Neuronal stem cell (in vitro differentiated cells): ENCODE measurements at regions not wholly inside any gene's neighbourhood (a gene's known extent, or its start where the extent isn't known, plus 50 kb on each side); places are given as distances from the start of the nearest gene placed in this dataset.

ENCODE experiments used
- DNase-seq: peaks from one replicate; pipeline ENCODE4 v3.0.0-alpha.2; 2013; ENCODE audit warnings: low spot score
- H2AFZ ChIP-seq: one replicate; pipeline ENCODE4 v1.6.1; 2013; ENCODE audit warnings: mild to moderate bottlenecking, low read length, inconsistent platforms
- H2AK5ac ChIP-seq: 2 replicates; pipeline ENCODE4 v1.6.1; 2013; ENCODE audit warnings: low read depth, mild to moderate bottlenecking, inconsistent platforms, low read length, moderate library complexity, mixed read lengths
- H2BK120ac ChIP-seq: 2 replicates; pipeline ENCODE4 v1.6.1; 2013; ENCODE audit warnings: low read depth, mild to moderate bottlenecking, inconsistent platforms, low read length, moderate library complexity, mixed read lengths
- H2BK12ac ChIP-seq: one replicate; pipeline ENCODE4 v1.6.1; 2013; ENCODE audit warnings: low read length, inconsistent platforms
- H2BK15ac ChIP-seq: 2 replicates; pipeline ENCODE4 v1.6.1; 2013; ENCODE audit warnings: mild to moderate bottlenecking, low read length, inconsistent platforms, mixed read lengths
- H2BK5ac ChIP-seq: one replicate; pipeline ENCODE4 v1.6.1; 2013; ENCODE audit warnings: inconsistent platforms, mild to moderate bottlenecking, low read length, moderate library complexity
- H3K14ac ChIP-seq: one replicate; pipeline ENCODE4 v1.6.1; 2013; ENCODE audit warnings: low read length, inconsistent platforms
- H3K18ac ChIP-seq: 2 replicates; pipeline ENCODE4 v1.6.1; 2013; ENCODE audit warnings: low read length, inconsistent platforms
- H3K23ac ChIP-seq: 2 replicates; pipeline ENCODE4 v1.6.1; 2013; ENCODE audit warnings: low read depth, mild to moderate bottlenecking, mixed read lengths, low read length, inconsistent platforms; ENCODE audit not compliant: poor library complexity
- H3K27ac ChIP-seq: replicated peaks from 3 replicates; pipeline ENCODE4 v1.5.1; 2013; ENCODE audit warnings: low read length, inconsistent platforms
- H3K27me3 ChIP-seq, 3 experiments: 2 replicates each; pipeline ENCODE4 v1.6.1; 2013; ENCODE audit warnings: low read length in 3 of 3, mild to moderate bottlenecking in 2 of 3, inconsistent platforms in 1 of 3, low read depth in 1 of 3, mixed read lengths in 1 of 3, moderate library complexity in 1 of 3; ENCODE audit not compliant: control insufficient read depth in 3 of 3, insufficient read depth in 3 of 3
- H3K36me3 ChIP-seq, 2 donors: replicated peaks in 1 of 2; 2 replicates each; pipeline ENCODE4 v1.6.1; 2013; ENCODE audit warnings: low read length in 2 of 2; ENCODE audit not compliant: control insufficient read depth in 2 of 2, insufficient read depth in 2 of 2
- H3K4ac ChIP-seq: 2 replicates; pipeline ENCODE4 v1.6.1; 2013; ENCODE audit warnings: inconsistent platforms, mild to moderate bottlenecking, low read length, moderate library complexity
- H3K4me1 ChIP-seq, 2 donors: 1 replicate in 1 of 2; 2 replicates in 1 of 2; pipeline ENCODE4 v1.6.1; 2013; ENCODE audit warnings: low read length in 2 of 2, low read depth in 1 of 2; ENCODE audit not compliant: control insufficient read depth in 2 of 2, insufficient read depth in 1 of 2
- H3K4me2 ChIP-seq: one replicate; pipeline ENCODE4 v1.6.1; 2013; ENCODE audit warnings: mild to moderate bottlenecking, low read length, inconsistent platforms; ENCODE audit not compliant: insufficient read depth, poor library complexity, severe bottlenecking
- H3K4me3 ChIP-seq, 2 donors: 2 replicates each; pipeline ENCODE4 v1.5.1; 2013; ENCODE audit warnings: low read length in 2 of 2, mild to moderate bottlenecking in 2 of 2, inconsistent platforms in 1 of 2, moderate library complexity in 1 of 2
- H3K79me1 ChIP-seq: one replicate; pipeline ENCODE4 v1.6.1; 2013; ENCODE audit warnings: low read depth, mild to moderate bottlenecking, inconsistent platforms, low read length, moderate library complexity
- H3K9ac ChIP-seq: one replicate; pipeline ENCODE4 v1.6.1; 2013; ENCODE audit warnings: mild to moderate bottlenecking, low read depth, low read length, inconsistent platforms; ENCODE audit not compliant: poor library complexity
- H3K9me3 ChIP-seq, 2 donors: replicated peaks in 1 of 2; 2 replicates each; pipeline versions ENCODE3 to v1.6.1; 2013; ENCODE audit warnings: low read length in 2 of 2, mild to moderate bottlenecking in 2 of 2, inconsistent platforms in 1 of 2, low read depth in 1 of 2, mixed read lengths in 1 of 2, moderate library complexity in 1 of 2; ENCODE audit not compliant: control insufficient read depth in 2 of 2, insufficient read depth in 1 of 2
- H4K8ac ChIP-seq: one replicate; pipeline ENCODE4 v1.6.1; 2013; ENCODE audit warnings: low read depth, mild to moderate bottlenecking, inconsistent platforms, low read length, moderate library complexity
- H4K91ac ChIP-seq: one replicate; pipeline ENCODE4 v1.6.1; 2013; ENCODE audit warnings: low read length, low read depth, mild to moderate bottlenecking, inconsistent platforms; ENCODE audit not compliant: poor library complexity
- WGBS, 2 donors: extraction: QIAGEN DNeasy Blood & Tissue Kit; methylation state at CpG; one replicate each; pipeline ENCODE4 v1.1.7; 2013; ENCODE audit warnings: missing lambda C conversion rate in 2 of 2, mixed read lengths in 1 of 2; ENCODE audit not compliant: insufficient read length in 2 of 2, insufficient replicate concordance in 1 of 2; ENCODE audit errors: extremely low coverage in 2 of 2; 5-methylcytosine and 5-hydroxymethylcytosine counted together

DNA sequence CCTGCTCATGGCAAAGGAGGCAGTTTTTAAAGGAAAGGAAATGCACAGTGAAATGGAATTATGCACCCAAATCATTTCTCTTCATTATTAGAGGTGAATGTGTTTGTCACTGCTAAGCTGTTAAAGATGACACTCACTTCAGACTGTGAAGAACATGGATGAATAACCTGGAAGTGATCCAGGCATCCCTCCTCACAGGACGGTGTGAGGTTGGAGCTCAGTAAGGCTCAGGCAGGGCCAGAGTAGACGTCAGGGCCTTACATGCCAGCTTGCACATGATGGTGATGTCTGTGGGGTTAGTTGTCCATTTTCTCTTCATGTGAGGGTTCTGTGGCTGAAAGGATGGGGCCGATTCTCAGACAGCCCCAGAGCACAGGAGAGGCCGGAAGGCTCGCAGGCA lies 273.1 kb downstream of the PCNX1 start:
- no peak overlapping the region for H3K14ac ChIP-seq
- no peak overlapping the region for H2BK12ac ChIP-seq
- H3K36me3 ChIP-seq, result no peaks in the 10 kb centered on the region
- no peak overlapping the region for H3K4me2 ChIP-seq
- no peaks in the 10 kb centered on the region for H3K9me3 ChIP-seq
- H2BK120ac ChIP-seq, result no peak overlapping the region
- H4K91ac ChIP-seq, result no peak overlapping the region
- no peaks in the 10 kb centered on the region for H3K27me3 ChIP-seq
- no CpG with 5 or more reads among the region's 5 CpGs for WGBS, 2 donors
- no peaks in the 10 kb centered on the region for H3K79me1 ChIP-seq
- H3K4me3 ChIP-seq, result no peak overlapping the region
- H3K4me1 ChIP-seq, result peaks cover 0 to 7% of the 10 kb centered on the region in 2 donors
- no peak overlapping the region for H3K18ac ChIP-seq
- no peak overlapping the region for H3K9ac ChIP-seq
- no peak overlapping the region for H3K27ac ChIP-seq
- no peak overlapping the region for H2AFZ ChIP-seq
- no peak overlapping the region for H3K4ac ChIP-seq
- no peak overlapping the region for H2BK5ac ChIP-seq
- no peak overlapping the region for H3K23ac ChIP-seq
- no peak for DNase-seq
- no peak overlapping the region for H4K8ac ChIP-seq
- H2AK5ac ChIP-seq, result no peak overlapping the region
- no peak overlapping the region for H2BK15ac ChIP-seq

DNA sequence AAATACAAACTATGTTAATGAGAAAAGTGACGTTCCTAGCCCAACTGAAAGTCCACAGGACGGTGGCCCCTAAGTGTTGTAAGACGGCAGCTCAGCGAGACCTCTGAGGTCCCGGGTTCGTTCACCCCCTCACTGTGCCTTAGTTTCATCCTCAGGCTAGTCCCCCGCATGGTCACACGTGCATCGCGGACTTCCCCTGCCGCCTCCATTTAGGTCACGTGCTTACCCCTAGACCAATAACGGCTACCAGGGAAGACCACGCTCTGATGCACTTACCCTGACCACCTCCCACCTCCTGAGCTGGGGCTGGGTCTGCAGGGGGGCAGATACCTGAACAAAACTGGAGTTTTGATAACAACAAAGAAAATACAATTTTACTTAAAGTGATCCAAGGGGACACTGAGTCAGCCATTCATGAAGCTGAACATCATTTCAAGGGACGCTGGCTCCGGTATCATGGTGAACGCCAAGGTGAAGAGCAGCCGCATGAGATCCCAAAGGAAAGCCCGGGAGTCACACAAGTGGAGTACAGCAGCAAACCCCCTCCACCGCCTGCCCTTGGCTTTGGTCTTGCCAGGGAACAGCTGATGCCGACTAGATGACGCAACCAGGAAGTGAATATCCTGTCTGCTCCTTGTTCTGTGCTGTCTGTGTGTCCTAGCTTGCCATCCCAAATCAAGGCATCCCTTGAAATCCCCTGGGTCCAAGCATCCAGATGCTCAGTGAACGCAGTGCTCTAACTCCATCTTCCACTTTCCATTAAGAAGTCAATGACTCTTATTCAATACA lies 274.1 kb downstream of the PCNX1 start:
- Histone ChIP-seq H3K4ac (no peak overlapping the region), H3K23ac (no peak overlapping the region), H2BK15ac (no peak overlapping the region), H2BK5ac (no peak overlapping the region), H4K91ac (no peak overlapping the region), H3K27me3 (no peaks in the 10 kb centered on the region), H2BK12ac (no peak overlapping the region), H3K9ac (no peak overlapping the region), H3K4me1 (peaks cover 0 to 3% of the 10 kb centered on the region in 2 donors), H3K14ac (no peak overlapping the region), H3K9me3 (no peaks in the 10 kb centered on the region), H3K36me3 (no peaks in the 10 kb centered on the region), H4K8ac (no peak overlapping the region), H3K79me1 (no peaks in the 10 kb centered on the region), H3K27ac (no peak overlapping the region), H3K4me3 (no peak overlapping the region), H2BK120ac (no peak overlapping the region), H3K4me2 (no peak overlapping the region), H2AFZ (no peak overlapping the region), H2AK5ac (no peak overlapping the region), H3K18ac (peak overlapping the region; percentile 18)
- DNase-seq, result no peak
- WGBS, 2 donors, result no CpG with 5 or more reads among the region's 23 CpGs

DNA sequence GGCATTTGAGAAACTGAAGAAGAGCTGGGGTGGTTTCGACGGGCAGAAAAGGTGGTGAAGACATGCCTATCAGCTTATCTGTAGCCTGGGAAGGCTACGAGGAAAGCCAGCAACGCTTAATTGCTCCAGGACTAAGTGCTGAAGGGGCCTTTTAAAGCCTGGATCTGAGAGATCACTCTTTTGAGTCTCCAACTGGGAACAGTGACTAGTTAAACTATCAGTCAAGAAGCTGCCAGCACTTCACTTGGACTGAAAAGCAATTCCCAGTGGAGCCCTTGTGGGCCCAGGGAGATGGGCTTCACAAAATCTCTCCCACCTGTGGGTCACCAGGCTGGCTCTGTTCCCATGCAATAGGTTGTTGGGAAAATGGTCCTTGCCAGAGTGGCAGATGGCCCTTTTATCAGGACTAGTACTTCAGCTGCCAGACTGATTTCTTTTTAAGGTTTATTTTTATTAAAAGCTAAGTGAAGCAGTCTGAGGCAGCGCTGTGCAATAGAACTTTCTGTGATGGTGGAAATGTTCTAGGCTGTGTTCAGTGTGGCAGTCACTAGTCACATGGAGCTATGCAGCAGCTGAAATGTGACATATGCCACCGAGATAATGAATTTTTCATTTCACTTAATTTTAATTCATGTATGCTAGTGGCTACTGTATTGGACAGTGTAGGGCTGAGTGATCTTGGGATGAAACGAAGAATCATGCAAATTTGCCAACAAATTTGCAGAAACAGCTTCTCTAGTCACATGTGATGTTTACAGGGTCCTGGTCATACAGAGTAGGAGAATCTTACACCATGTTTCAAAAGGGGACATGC lies 276.8 kb downstream of the PCNX1 start:
- H2BK12ac ChIP-seq, result no peak overlapping the region
- H3K9ac ChIP-seq, result no peak overlapping the region
- no peak overlapping the region for H3K4me2 ChIP-seq
- no peak overlapping the region for H2BK15ac ChIP-seq
- H3K36me3 ChIP-seq, result no peaks in the 10 kb centered on the region
- no peak overlapping the region for H3K18ac ChIP-seq
- no peak overlapping the region for H2AFZ ChIP-seq
- DNase-seq, result no peak
- no CpG with 5 or more reads among the region's 7 CpGs for WGBS, 2 donors
- no peak overlapping the region for H4K91ac ChIP-seq
- H3K14ac ChIP-seq, result no peak overlapping the region
- H3K27me3 ChIP-seq, result no peaks in the 10 kb centered on the region
- H3K4ac ChIP-seq, result no peak overlapping the region
- peaks cover 0 to 6% of the 10 kb centered on the region in 2 donors for H3K9me3 ChIP-seq
- H3K4me3 ChIP-seq, result no peak overlapping the region
- peaks cover 0 to 8% of the 10 kb centered on the region in 2 donors for H3K4me1 ChIP-seq
- H3K23ac ChIP-seq, result no peak overlapping the region
- H4K8ac ChIP-seq, result no peak overlapping the region
- H2AK5ac ChIP-seq, result no peak overlapping the region
- H3K27ac ChIP-seq, result no peak overlapping the region
- H2BK120ac ChIP-seq, result no peak overlapping the region
- H3K79me1 ChIP-seq, result no peaks in the 10 kb centered on the region
- no peak overlapping the region for H2BK5ac ChIP-seq

DNA sequence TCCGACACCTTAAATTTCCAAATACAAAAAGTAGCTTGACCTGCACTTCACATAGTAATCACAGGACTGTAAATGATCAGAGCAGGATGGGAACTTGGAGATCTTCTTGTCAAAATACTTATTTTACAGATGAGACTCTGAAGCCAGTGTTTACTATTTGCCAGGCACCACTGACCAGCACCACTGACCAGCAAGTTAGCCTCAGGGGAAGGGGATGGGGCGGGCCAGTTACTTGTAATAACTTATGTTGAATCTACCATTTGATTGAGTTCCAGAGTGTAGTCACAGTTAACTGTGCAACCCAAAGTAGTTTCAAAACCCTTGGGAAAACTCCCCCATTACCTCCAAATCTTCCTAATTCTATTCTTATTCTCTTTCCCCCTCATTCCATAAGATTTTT lies 278.4 kb downstream of the PCNX1 start:
- peaks cover 3 to 8% of the 10 kb centered on the region in 2 donors for H3K4me1 ChIP-seq

More for the DNA sequence above, 278.4 kb downstream of the PCNX1 start:
- H3K9me3 ChIP-seq, result peaks cover 0 to 6% of the 10 kb centered on the region in 2 donors
- H2BK120ac ChIP-seq, result no peak overlapping the region
- no peak overlapping the region for H3K4me3 ChIP-seq
- H3K79me1 ChIP-seq, result no peaks in the 10 kb centered on the region
- H3K18ac ChIP-seq, result no peak overlapping the region
- no peak overlapping the region for H3K9ac ChIP-seq
- H3K4me2 ChIP-seq, result no peak overlapping the region
- H3K27me3 ChIP-seq, result no peaks in the 10 kb centered on the region
- no peak overlapping the region for H2BK5ac ChIP-seq
- H3K23ac ChIP-seq, result no peak overlapping the region
- H4K8ac ChIP-seq, result no peak overlapping the region
- H2BK15ac ChIP-seq, result no peak overlapping the region
- H3K14ac ChIP-seq, result no peak overlapping the region
- WGBS, 2 donors, result no CpG with 5 or more reads among the region's 2 CpGs
- H3K27ac ChIP-seq, result no peak overlapping the region
- H2AK5ac ChIP-seq, result no peak overlapping the region
- DNase-seq, result no peak
- H2BK12ac ChIP-seq, result no peak overlapping the region
- no peaks in the 10 kb centered on the region for H3K36me3 ChIP-seq
- no peak overlapping the region for H4K91ac ChIP-seq
- no peak overlapping the region for H2AFZ ChIP-seq
- H3K4ac ChIP-seq, result no peak overlapping the region
